Astrocyte of the cerebellum (primary cell): ENCODE measurements at regions not wholly inside any gene's neighbourhood (a gene's known extent, or its start where the extent isn't known, plus 50 kb on each side); places are given as distances from the start of the nearest gene placed in this dataset.

ENCODE experiments used
- DNase-seq: peaks from one replicate; pipeline ENCODE4 v3.0.0-alpha.2; 2011; ENCODE audit warnings: low read depth
- H3K4me3 ChIP-seq: 2 replicates; pipeline ENCODE4 v1.5.1; 2011; ENCODE audit warnings: mild to moderate bottlenecking, low read depth, low read length, moderate library complexity
- CTCF ChIP-seq: IDR thresholded peaks from 2 replicates; pipeline ENCODE4 v1.5.1; 2012; ENCODE audit warnings: low read length, low read depth, moderate library complexity, mild to moderate bottlenecking; ENCODE audit errors: missing control alignments
- in situ Hi-C: cut with HindIII; loops from 2 replicates; pipeline ENCODE4 v1.10.0; 2017; ENCODE audit warnings: low sequenced_read_pairs

- no peak for DNase-seq
- in situ Hi-C loops, result no loop called here
- TF ChIP-seq CTCF, result no peak
- no peak overlapping the region for H3K4me3 ChIP-seq
Observed at GRCh38 chr3:168152149-168152548, 56.4 kb upstream of the GOLIM4 start.
